ENCODE measurements at regions not wholly inside any gene's neighbourhood (a gene's known extent, or its start where the extent isn't known, plus 50 kb on each side); places are given as distances from the start of the nearest gene placed in this dataset.

DNA sequence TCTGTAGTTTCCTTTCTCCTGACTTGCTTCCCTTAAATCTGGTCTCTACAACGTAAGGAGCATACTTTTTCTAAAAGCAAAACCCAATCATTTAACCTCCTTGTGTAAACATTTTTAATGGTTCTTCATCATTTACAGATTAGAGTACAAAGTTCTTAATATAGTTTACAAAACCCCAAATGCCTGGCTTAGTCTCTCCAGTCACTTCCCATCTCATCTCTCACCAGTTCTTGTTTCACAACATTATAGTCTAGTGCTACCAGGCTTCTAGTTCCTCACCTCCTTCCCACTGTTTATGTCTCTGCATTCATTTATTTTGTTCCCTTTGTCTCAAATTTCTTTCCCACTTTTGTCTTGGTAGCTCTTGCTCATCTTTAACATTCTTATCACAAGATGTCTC, 168.4 kb downstream of the FASLG start:
- TF ChIP-seq, protein P1, sequence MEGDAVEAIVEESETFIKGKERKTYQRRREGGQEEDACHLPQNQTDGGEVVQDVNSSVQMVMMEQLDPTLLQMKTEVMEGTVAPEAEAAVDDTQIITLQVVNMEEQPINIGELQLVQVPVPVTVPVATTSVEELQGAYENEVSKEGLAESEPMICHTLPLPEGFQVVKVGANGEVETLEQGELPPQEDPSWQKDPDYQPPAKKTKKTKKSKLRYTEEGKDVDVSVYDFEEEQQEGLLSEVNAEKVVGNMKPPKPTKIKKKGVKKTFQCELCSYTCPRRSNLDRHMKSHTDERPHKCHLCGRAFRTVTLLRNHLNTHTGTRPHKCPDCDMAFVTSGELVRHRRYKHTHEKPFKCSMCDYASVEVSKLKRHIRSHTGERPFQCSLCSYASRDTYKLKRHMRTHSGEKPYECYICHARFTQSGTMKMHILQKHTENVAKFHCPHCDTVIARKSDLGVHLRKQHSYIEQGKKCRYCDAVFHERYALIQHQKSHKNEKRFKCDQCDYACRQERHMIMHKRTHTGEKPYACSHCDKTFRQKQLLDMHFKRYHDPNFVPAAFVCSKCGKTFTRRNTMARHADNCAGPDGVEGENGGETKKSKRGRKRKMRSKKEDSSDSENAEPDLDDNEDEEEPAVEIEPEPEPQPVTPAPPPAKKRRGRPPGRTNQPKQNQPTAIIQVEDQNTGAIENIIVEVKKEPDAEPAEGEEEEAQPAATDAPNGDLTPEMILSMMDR (IDR thresholded peaks at IDR 0.05; ENCODE audit: insufficient read depth, low read length, poor library complexity, severe bottlenecking): no peak
- no peak for TF ChIP-seq EZH2phosphoT487 (conservative IDR thresholded peaks at IDR 0.05; ENCODE audit: low read length)

Measured in SU-DHL-6 (cell line).